ENCODE measurements at regions not wholly inside any gene's neighbourhood (a gene's known extent, or its start where the extent isn't known, plus 50 kb on each side); places are given as distances from the start of the nearest gene placed in this dataset.

DNA sequence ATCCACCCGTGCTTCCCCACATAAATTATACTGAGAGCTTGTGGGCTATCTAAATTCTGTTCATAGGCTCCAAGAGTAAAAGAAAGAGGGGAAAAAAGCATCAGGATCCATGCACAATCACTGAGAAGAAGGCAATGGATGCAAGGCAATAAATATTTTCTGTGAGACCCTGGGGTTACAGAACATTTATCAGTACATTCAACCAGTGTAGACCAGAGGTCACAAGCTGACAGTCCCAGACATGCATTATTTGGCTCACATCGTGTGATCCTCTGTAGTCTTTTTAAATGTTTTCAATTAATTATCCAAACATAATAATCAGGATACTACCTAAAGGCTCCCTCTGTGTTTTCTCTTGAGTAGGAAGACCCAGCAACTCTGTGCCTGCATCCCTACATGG lies 267.9 kb upstream of the CAND1 start:
- TF ChIP-seq, protein P1, sequence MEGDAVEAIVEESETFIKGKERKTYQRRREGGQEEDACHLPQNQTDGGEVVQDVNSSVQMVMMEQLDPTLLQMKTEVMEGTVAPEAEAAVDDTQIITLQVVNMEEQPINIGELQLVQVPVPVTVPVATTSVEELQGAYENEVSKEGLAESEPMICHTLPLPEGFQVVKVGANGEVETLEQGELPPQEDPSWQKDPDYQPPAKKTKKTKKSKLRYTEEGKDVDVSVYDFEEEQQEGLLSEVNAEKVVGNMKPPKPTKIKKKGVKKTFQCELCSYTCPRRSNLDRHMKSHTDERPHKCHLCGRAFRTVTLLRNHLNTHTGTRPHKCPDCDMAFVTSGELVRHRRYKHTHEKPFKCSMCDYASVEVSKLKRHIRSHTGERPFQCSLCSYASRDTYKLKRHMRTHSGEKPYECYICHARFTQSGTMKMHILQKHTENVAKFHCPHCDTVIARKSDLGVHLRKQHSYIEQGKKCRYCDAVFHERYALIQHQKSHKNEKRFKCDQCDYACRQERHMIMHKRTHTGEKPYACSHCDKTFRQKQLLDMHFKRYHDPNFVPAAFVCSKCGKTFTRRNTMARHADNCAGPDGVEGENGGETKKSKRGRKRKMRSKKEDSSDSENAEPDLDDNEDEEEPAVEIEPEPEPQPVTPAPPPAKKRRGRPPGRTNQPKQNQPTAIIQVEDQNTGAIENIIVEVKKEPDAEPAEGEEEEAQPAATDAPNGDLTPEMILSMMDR (conservative IDR thresholded peaks at IDR 0.05; ENCODE audit: low read length) = no peak
- no peak for TF ChIP-seq EZH2phosphoT487 (IDR thresholded peaks at IDR 0.05; ENCODE audit: borderline replicate concordance, low read depth, low read length)
